ENCODE measurements at regions not wholly inside any gene's neighbourhood (a gene's known extent, or its start where the extent isn't known, plus 50 kb on each side); places are given as distances from the start of the nearest gene placed in this dataset.

GRCh38 chr5:124658867-124659557 lies 87.4 kb downstream of the ZNF608 start:
- peaks cover 2% of the 10 kb centered on the region for H3K79me1 ChIP-seq (ENCODE audit: insufficient read depth, low read depth, low read length, poor library complexity, severe bottlenecking)
- Mint-ChIP-seq H3K4me3 (peak overlapping the region in 1 of 2 experiments; percentile 4; a peak in 1 of 5 replicates), H3K36me3 (ENCODE audit: insufficient read depth in 1 of 3, low read depth in 3 of 3) (no peaks in the 10 kb centered on the region; a peak in 1 of 7 replicates), H3K27ac (peak overlapping the region; percentile 47 to 87 (median 85); a peak in 5 of 7 replicates), H3K9me3 (no peaks in the 10 kb centered on the region; a peak in 1 of 5 replicates), H3K4me1 (peaks cover 64 to 65% of the 10 kb centered on the region in 2 experiments), H3K27me3 (ENCODE audit: low read depth) (no peaks in the 10 kb centered on the region)
- no peak for DNase-seq
- H3K18ac ChIP-seq (ENCODE audit: insufficient read length, low read depth, low read length) = no peak overlapping the region
- H2BK120ac ChIP-seq (ENCODE audit: low read depth, low read length, poor library complexity, severe bottlenecking) = no peak overlapping the region
- peaks cover 6% of the 10 kb centered on the region; the same call in 1 of the 2 replicates for H3K79me2 ChIP-seq (ENCODE audit: insufficient read depth, low read length)
- no peaks in the 10 kb centered on the region for H3K9me3 ChIP-seq (ENCODE audit: control insufficient read depth, low read depth, low read length)
- no peak overlapping the region for H3K27ac ChIP-seq (ENCODE audit: insufficient read length, low read depth, low read length)
- H4K8ac ChIP-seq (replicated peaks; ENCODE audit: insufficient read length, low read depth, low read length) = no peak overlapping the region
- no peak overlapping the region for H4K5ac ChIP-seq (ENCODE audit: insufficient read length, low read depth, low read length)
- H2BK20ac ChIP-seq (ENCODE audit: low read depth, low read length, poor library complexity, severe bottlenecking) = no peak overlapping the region
- no CpG with 5 or more reads among the region's 6 CpGs for WGBS (ENCODE audit: extremely low coverage, insufficient read length, low lambda C conversion rate)
- no peaks in the 10 kb centered on the region for H3K27me3 ChIP-seq (ENCODE audit: insufficient read depth, low read length)
- H3K56ac ChIP-seq (ENCODE audit: insufficient read length, low read depth, low read length) = no peak overlapping the region
- no peak overlapping the region for H4K91ac ChIP-seq (ENCODE audit: insufficient read length, low read depth, low read length)
- no peak overlapping the region for H2BK12ac ChIP-seq (ENCODE audit: insufficient read length, low read depth, low read length)
- H2AFZ ChIP-seq (ENCODE audit: low read length) = no peak overlapping the region
- no peaks in the 10 kb centered on the region for H3K23me2 ChIP-seq (ENCODE audit: insufficient read length, low read depth, low read length, poor library complexity, severe bottlenecking)
- H2AK5ac ChIP-seq (ENCODE audit: insufficient read length, low read length) = no peak overlapping the region
- H3K14ac ChIP-seq (ENCODE audit: insufficient read depth, low read length) = no peak overlapping the region
- peaks cover 25% of the 10 kb centered on the region; the same call in 1 of the 2 replicates for H3K4me1 ChIP-seq (ENCODE audit: insufficient read depth, low read length)
- no peak overlapping the region for H3K23ac ChIP-seq (ENCODE audit: insufficient read length, low read depth, low read length)
- no peak overlapping the region for H3K4ac ChIP-seq (ENCODE audit: low read depth, low read length)
- H3K4me2 ChIP-seq (ENCODE audit: insufficient read depth, insufficient read length, low read length) = no peak overlapping the region
- H4K20me1 ChIP-seq (ENCODE audit: control insufficient read depth, insufficient read depth, insufficient read length) = no peaks in the 10 kb centered on the region
- TF ChIP-seq CTCF (conservative IDR thresholded peaks at IDR 0.05) = no peak
- H2BK15ac ChIP-seq (ENCODE audit: low read depth, low read length) = no peak overlapping the region
- no peak overlapping the region for H3T11ph ChIP-seq (ENCODE audit: low read length)
- no peak overlapping the region for H2BK5ac ChIP-seq (ENCODE audit: insufficient read length, low read length)
- H3K9ac ChIP-seq (ENCODE audit: extremely low read depth, insufficient read length, low read length) = no peak overlapping the region
